Stimulated activated effector memory CD8-positive, alpha-beta T cell treated with anti-CD3 and anti-CD28 coated beads, Interleukin-12 subunit alpha, Interleukin-12 subunit beta, amount 100 ng/mL, for 72 hours (primary cell): ENCODE measurements at regions not wholly inside any gene's neighbourhood (a gene's known extent, or its start where the extent isn't known, plus 50 kb on each side); places are given as distances from the start of the nearest gene placed in this dataset.

Source experiments
- ATAC-seq: fragments of 150-1000 bp; cut with Tn5 transposase; 2 replicates; pipeline ENCODE4 v1.10.0; 2021
- DNase-seq, 2 donors: peaks; one replicate each; pipeline ENCODE4 v3.0.0; 2021 to 2022; ENCODE audit warnings: low spot score in 2 of 2
- H3K27ac Mint-ChIP-seq: one replicate; pipeline ENCODE4 v1.8.0; 2022; ENCODE audit warnings: mild to moderate bottlenecking, mixed read lengths
- H3K36me3 Mint-ChIP-seq: one replicate; pipeline ENCODE4 v1.8.0; 2022; ENCODE audit warnings: mild to moderate bottlenecking, mixed read lengths
- H3K4me1 Mint-ChIP-seq: one replicate; pipeline ENCODE4 v1.8.0; 2022; ENCODE audit warnings: mixed read lengths
- H3K4me3 Mint-ChIP-seq: one replicate; pipeline ENCODE4 v1.8.0; 2022; ENCODE audit warnings: mild to moderate bottlenecking, mixed read lengths
- H3K9me3 Mint-ChIP-seq: one replicate; pipeline ENCODE4 v1.8.0; 2022; ENCODE audit warnings: mixed read lengths

DNA sequence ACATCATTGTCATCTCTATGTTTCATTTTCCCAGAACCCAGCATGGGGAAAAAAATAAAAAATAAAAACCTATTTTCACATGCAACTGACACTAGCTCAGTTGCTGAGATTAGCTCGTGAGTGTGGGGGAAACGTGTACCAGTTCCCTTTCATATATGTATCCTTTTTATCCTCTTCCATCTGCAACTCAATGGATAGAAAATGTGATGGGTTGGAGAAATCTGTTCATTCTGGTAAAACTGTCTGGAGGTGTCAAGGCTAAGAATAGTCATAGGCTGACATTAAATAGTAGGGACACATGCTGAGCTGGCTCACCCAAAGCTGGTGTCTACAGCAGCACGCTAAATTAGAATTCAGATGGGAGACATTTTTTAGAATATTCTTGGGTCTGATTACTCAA, 519.3 kb downstream of the ELAVL2 start:
- no peaks in the 10 kb centered on the region for H3K4me1 Mint-ChIP-seq
- H3K36me3 Mint-ChIP-seq = no peaks in the 10 kb centered on the region
- no peak overlapping the region for H3K4me3 Mint-ChIP-seq
- ATAC-seq = no peak
- peaks cover 14% of the 10 kb centered on the region for H3K9me3 Mint-ChIP-seq
- H3K27ac Mint-ChIP-seq = no peak overlapping the region
- no peak for DNase-seq

DNA sequence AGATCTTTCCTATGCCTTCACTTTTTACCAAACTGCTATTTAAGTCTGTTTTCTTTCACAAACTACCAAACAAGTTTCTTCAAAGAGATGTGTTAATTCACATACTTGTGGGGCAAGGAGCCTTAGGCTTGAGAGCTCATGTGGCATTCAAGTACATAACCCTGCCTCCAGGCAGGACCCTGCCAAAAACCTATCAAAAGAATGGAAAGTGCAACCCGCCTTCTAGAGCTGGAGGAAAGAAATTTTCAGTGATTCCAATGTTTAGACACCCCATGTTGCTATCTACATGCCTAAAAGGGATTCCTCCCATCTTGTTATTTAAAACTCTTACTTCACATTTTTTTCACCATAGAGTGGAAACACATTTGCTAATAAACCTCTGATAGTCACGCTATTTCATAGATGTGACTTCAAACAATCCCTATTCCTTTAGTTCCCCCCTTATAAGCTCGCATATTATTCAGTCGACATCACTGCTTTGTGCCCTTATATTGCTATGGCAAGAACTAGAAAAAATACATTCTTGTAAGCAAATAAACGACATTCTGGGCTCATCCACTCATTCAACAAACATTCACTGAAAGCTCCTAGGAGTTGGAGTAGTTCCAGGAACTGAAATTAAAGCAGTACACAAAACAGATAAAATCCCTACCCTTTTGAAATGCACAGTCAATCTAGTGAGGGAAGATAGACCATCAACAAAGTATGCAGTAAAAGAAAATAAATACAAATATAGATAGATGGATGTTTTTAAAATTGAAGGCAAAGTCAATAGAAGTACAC, 518.1 kb downstream of the ELAVL2 start:
- peaks cover 17% of the 10 kb centered on the region for H3K9me3 Mint-ChIP-seq
- H3K27ac Mint-ChIP-seq = no peak overlapping the region
- no peaks in the 10 kb centered on the region for H3K4me1 Mint-ChIP-seq
- H3K4me3 Mint-ChIP-seq = no peak overlapping the region
- DNase-seq (no peak), ATAC-seq (no peak)
- no peaks in the 10 kb centered on the region for H3K36me3 Mint-ChIP-seq

DNA sequence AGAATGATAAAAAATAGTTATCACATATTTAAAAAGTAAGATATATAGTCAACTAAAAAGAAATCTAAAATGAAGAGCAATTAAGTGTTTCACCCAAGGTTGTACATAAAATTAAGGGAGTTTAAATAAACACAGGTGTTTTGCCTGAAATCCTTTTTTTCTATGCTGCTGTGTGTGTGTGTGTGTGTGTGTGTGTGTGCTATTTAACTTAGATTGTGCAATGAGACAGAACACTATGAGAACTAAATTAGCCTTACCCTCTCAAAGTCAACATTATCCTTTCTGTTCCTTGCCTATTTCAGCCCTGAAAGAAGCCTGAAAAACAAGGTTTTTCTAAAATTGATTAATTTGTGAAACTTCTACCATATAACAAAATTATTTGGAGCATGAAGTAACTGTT, 516.2 kb downstream of the ELAVL2 start:
- DNase-seq = no peak
- Mint-ChIP-seq H3K27ac (no peak overlapping the region), H3K9me3 (peaks cover 14% of the 10 kb centered on the region), H3K4me1 (no peaks in the 10 kb centered on the region), H3K36me3 (no peaks in the 10 kb centered on the region), H3K4me3 (no peak overlapping the region)
- no peak for ATAC-seq

DNA sequence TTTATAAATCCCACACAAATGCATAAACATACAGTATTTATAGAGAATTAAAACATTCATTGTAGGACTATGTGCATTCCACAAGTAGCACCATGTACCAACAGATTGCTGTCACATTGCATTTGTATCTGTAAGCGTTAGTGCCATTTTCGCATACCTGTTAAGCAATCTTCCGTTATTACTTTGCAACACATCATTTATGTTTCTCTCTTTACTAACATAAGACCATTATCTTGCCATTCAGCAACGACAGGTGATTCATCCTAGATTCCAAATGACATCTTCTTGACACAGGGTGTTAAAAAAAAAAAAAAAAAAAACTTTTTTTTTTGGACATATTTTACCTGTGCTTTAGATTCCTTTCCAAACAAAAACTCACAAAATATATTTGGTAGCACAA, 511.8 kb downstream of the ELAVL2 start:
- ATAC-seq = no peak
- no peak overlapping the region for H3K27ac Mint-ChIP-seq
- H3K9me3 Mint-ChIP-seq = peaks cover 16% of the 10 kb centered on the region
- H3K36me3 Mint-ChIP-seq = no peaks in the 10 kb centered on the region
- H3K4me3 Mint-ChIP-seq = no peak overlapping the region
- no peaks in the 10 kb centered on the region for H3K4me1 Mint-ChIP-seq
- no peak for DNase-seq

DNA sequence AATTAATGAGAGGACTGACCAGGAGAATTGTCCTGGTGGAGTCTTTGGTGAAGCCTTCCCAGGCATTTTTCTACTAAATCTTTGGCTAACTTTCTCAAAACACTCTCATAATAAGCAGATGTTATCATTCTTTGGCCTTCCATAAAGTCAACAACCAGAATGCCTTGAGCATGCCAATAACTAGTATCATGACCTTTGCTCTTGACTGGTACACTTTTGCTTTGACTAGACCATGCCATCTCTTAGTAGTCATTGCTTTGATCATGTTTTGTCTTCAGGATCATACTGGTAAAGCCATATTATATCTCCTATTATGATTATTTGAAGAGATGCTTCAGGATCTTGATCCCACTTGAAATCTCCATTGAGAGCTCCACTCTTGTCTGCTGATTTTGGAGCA, 506.9 kb downstream of the ELAVL2 start:
- no peak overlapping the region for H3K4me3 Mint-ChIP-seq
- no peaks in the 10 kb centered on the region for H3K36me3 Mint-ChIP-seq
- ATAC-seq (no peak), DNase-seq (no peak)
- no peak overlapping the region for H3K27ac Mint-ChIP-seq
- H3K4me1 Mint-ChIP-seq = no peaks in the 10 kb centered on the region
- H3K9me3 Mint-ChIP-seq = peaks cover 19% of the 10 kb centered on the region

DNA sequence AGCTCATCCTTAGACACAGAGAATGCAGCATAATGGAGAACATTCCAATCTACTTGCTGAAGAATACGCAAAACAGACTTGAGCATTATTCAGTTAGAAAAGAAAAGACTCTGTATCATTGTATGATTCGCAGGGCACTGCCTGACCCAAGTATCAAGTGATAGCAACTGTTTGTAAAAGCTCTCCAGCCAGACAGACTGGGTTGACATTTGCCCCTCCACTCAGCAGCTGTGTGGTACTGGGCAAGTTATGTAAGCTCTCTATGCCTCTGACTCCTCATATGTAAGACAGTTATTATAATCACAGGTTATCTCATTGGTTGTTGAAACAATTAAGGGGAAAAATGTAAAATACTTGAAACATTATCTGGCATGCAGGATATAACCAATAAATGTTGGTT, 505.0 kb downstream of the ELAVL2 start:
- no peak for DNase-seq
- no peaks in the 10 kb centered on the region for H3K4me1 Mint-ChIP-seq
- peaks cover 20% of the 10 kb centered on the region for H3K9me3 Mint-ChIP-seq
- H3K4me3 Mint-ChIP-seq = no peak overlapping the region
- no peak overlapping the region for H3K27ac Mint-ChIP-seq
- H3K36me3 Mint-ChIP-seq = no peaks in the 10 kb centered on the region
- no peak for ATAC-seq

DNA sequence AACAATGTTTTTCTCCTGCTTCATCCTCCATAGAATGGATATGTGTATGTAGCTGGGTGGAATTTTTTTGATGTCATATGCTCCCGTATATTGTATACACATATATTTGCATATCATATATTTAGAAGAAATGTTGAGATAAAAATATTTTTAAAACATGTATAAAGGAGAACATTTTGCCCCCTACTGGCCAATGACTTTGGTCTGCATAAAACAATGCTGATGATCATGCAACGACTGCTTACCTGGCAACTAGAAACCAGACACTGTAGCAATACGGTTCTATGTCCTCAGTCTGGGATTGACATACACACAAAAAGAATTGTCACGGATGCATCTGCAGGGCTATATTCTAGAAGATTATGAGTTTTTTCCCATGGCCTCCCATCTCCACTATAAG, 503.6 kb downstream of the ELAVL2 start:
- Mint-ChIP-seq H3K27ac (no peak overlapping the region), H3K4me1 (no peaks in the 10 kb centered on the region), H3K9me3 (peaks cover 20% of the 10 kb centered on the region), H3K4me3 (no peak overlapping the region), H3K36me3 (no peaks in the 10 kb centered on the region)
- ATAC-seq (no peak), DNase-seq (no peak)

DNA sequence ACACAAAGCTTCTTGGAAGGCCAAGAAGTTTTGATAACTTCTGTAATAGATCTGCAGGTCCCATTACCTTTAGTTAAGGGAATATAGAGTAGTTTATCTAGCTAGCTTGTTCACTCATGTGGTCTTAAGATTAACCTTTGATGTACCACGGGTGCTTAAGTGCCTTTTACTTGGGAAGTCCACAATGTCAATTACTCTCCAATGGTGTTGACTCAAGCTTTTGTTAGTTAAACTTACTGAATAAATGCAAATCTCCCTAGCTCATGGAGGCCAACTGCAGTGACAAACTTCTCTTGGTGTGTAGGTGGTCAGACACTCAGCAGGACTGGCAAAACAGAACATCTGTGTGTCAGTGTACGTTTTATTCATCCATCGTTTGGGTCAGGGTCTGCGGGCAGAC, 501.5 kb downstream of the ELAVL2 start:
- Mint-ChIP-seq H3K4me3 (no peak overlapping the region), H3K9me3 (peaks cover 24% of the 10 kb centered on the region), H3K36me3 (no peaks in the 10 kb centered on the region), H3K27ac (no peak overlapping the region), H3K4me1 (no peaks in the 10 kb centered on the region)
- ATAC-seq (no peak), DNase-seq (no peak)

DNA sequence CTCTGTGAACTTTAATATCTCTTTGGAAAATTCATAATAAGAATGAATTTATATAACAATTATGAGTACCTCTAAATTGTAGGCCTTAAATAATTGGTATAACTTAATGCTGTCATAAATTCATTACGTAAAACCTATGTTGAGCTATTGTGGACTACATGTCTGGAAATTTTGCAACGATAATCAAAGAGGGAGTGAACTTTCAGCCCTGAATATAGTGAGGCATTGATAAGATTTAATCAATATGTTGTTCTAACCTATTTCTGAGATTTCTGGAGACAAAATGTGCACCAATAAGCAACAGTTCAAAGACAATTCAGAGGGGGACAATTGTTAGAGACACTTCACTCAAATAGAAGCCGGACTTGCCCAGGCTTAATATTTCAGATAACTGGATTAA, 499.4 kb downstream of the ELAVL2 start:
- peaks cover 31% of the 10 kb centered on the region for H3K9me3 Mint-ChIP-seq
- DNase-seq (no peak), ATAC-seq (no peak)
- no peak overlapping the region for H3K27ac Mint-ChIP-seq
- H3K4me3 Mint-ChIP-seq = no peak overlapping the region
- no peaks in the 10 kb centered on the region for H3K36me3 Mint-ChIP-seq
- no peaks in the 10 kb centered on the region for H3K4me1 Mint-ChIP-seq

DNA sequence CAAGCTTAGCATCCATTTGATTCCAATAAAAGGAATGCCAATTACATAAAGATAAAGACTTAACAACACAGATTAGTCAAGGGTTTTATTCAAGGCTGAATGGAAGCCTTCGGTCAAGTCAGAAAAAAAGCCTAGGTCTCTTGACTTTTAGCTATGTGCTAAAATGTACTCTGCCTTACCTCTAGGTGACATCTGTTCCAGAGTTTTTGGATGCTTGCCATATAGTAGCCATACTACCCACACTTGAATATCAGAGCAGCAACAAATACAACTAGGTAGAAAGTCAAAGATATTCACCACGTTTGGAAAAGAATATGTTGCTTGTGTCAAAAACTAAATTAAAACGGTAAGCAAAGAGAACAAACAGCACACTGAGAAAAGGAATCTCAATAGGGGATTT, 484.7 kb downstream of the ELAVL2 start:
- Mint-ChIP-seq H3K27ac (no peak overlapping the region), H3K9me3 (peaks cover 5% of the 10 kb centered on the region), H3K36me3 (no peaks in the 10 kb centered on the region), H3K4me3 (no peak overlapping the region), H3K4me1 (no peaks in the 10 kb centered on the region)
- no peak for DNase-seq
- no peak for ATAC-seq

DNA sequence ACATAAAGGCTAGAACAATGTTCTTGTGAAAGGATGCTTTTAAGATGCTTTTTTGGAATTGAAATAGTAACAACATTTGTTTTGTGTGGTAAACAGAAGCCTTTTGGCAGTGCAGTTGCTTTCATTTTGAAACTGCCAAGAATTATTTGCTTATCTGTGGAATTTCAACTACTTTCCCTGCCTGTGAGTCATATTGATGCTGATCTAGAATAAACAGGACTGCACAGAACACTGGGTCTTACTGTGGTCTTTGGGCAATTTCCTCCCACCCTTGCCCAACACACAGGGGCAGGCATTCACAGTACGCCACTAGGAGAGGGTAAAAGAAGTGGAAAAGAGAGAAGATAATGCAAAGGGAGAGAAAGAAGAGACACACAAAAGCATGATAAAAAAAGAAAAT, 483.7 kb downstream of the ELAVL2 start:
- no peak for ATAC-seq
- Mint-ChIP-seq H3K4me1 (no peaks in the 10 kb centered on the region), H3K9me3 (peaks cover 8% of the 10 kb centered on the region), H3K36me3 (no peaks in the 10 kb centered on the region), H3K4me3 (no peak overlapping the region), H3K27ac (no peak overlapping the region)
- DNase-seq = no peak

DNA sequence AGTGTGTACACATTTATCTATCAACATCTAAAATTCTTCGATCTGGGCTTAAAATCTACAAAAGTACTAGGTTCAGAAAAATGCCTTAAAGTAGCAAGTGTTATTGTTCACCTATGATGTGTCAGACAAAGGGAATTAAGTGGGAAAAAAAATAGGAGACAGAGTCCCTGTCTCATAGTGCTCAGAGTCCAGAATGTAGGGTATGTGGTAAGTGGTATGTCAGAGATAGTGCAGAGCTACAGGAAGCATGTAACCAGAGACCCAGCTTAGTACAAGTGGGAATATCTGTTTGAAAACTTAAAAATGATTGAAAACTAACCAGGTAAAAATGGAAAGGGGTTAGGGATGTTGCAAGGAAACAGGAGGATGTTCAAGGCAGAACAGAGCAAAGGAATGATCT, 482.8 kb downstream of the ELAVL2 start:
- H3K36me3 Mint-ChIP-seq = no peaks in the 10 kb centered on the region

DNA sequence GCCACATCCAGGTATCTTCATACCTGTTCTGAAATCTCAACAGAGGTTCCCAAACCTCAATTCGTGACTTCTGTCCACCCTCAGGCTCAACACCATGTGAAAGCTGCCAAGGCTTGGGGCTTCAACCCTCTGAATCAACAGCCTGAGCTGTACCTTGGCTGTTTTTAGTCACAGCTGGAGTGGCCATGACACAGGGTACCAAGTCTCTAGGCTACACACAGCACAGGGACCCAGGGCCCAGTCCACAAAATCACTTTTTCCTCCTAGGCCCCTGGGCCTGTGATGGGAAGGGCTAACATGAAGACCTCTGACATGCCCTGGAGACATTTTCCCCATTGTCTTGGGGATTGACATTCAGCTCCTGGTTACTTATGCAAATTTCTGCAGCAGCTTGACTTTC, 464.9 kb downstream of the ELAVL2 start:
- Mint-ChIP-seq H3K4me1 (no peaks in the 10 kb centered on the region), H3K27ac (no peak overlapping the region), H3K36me3 (no peaks in the 10 kb centered on the region), H3K9me3 (peaks cover 21% of the 10 kb centered on the region), H3K4me3 (no peak overlapping the region)
- ATAC-seq (no peak), DNase-seq (no peak)

More for the DNA sequence above, 482.8 kb downstream of the ELAVL2 start:
- Mint-ChIP-seq H3K4me1 (no peaks in the 10 kb centered on the region), H3K4me3 (no peak overlapping the region), H3K27ac (no peak overlapping the region), H3K9me3 (peaks cover 11% of the 10 kb centered on the region)
- DNase-seq = no peak
- no peak for ATAC-seq

DNA sequence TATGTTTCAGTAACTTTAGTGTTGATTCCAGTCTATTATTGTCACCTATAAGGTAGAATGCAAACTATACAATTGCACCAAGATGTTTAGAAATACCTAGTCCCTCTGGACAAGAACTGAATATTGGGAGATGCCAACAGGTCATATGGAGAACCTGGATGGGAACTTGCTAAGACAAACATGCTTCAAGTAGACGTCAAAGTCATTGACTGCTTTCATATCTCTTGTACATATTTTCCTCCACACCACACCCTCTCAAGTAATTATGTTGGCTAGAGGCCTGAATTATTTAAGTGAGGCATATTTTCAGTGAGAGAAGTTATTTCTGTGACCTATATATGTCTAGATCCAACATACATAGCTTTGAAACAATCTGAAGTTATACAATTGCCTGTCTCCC, 453.3 kb downstream of the ELAVL2 start:
- Mint-ChIP-seq H3K4me1 (no peaks in the 10 kb centered on the region), H3K27ac (no peak overlapping the region), H3K4me3 (no peak overlapping the region), H3K36me3 (no peaks in the 10 kb centered on the region), H3K9me3 (peaks cover 6% of the 10 kb centered on the region)
- no peak for DNase-seq
- no peak for ATAC-seq

DNA sequence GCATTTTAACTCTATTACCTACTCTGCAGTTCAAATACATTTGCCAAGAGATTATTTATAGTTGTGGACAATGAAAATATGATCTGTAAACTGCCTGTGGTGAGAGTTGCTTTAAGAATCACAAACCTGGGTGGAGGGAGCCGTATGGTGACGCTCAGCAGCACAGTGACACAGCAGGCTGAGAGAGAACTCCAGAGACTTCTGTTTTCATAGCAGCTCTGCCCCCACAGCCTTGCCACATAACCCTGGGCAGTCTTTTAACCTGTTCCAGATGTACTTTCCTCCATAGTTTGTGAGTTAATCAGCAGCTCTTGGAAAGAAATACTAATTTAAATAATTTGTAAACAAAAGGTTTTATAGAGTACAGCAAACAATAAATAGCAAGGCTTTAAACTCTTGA, 450.5 kb downstream of the ELAVL2 start:
- H3K36me3 Mint-ChIP-seq = no peaks in the 10 kb centered on the region
- peaks cover 15% of the 10 kb centered on the region for H3K9me3 Mint-ChIP-seq
- no peak overlapping the region for H3K27ac Mint-ChIP-seq
- no peaks in the 10 kb centered on the region for H3K4me1 Mint-ChIP-seq
- no peak overlapping the region for H3K4me3 Mint-ChIP-seq
- DNase-seq (no peak), ATAC-seq (no peak)

DNA sequence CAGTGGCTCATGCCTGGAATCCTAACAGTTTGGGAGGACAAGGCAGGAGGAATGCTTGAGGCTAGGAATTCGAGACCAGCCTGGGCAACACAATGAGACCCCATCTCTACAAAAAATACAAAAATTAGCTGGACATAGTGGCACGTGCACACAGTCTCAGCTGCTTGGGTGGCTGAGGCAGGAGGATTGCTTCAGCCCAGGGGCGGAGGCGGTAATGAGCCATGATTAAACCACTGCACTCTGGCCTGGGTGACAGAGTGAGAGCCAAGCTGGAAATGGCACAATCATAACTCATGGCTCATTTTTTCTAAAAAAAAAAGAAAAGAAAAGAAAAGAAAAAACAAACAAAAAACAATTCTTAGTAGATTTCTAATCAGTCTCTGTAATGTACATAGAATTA, 446.2 kb downstream of the ELAVL2 start:
- Mint-ChIP-seq H3K27ac (no peak overlapping the region), H3K36me3 (no peaks in the 10 kb centered on the region), H3K9me3 (peaks cover 20% of the 10 kb centered on the region), H3K4me1 (no peaks in the 10 kb centered on the region), H3K4me3 (no peak overlapping the region)
- DNase-seq (no peak), ATAC-seq (no peak)

DNA sequence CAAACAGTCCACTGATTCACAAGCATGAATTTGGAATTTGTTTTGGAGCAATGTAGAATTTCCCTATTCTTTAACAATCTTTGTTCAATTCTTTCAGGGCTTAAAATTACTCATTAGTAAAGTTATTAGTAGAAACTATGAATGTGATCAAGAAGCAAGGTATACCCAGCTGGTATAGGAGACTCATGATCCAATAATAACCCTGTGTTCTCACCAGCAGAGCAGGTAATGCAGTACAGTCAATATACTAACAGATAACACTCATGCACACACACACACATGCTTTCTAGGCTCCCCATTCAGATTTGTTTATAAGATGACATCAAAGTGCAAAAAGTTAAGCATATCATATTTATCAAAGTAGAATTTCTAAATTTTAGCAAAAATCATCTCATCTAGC, 445.2 kb downstream of the ELAVL2 start:
- Mint-ChIP-seq H3K4me1 (no peaks in the 10 kb centered on the region), H3K9me3 (peaks cover 23% of the 10 kb centered on the region), H3K36me3 (no peaks in the 10 kb centered on the region), H3K27ac (no peak overlapping the region), H3K4me3 (no peak overlapping the region)
- DNase-seq = no peak
- no peak for ATAC-seq
